DND-41 (cell line): ENCODE measurements at regions not wholly inside any gene's neighbourhood (a gene's known extent, or its start where the extent isn't known, plus 50 kb on each side); places are given as distances from the start of the nearest gene placed in this dataset.

Source experiments
- EZH2 ChIP-seq: IDR thresholded peaks from 3 replicates; pipeline ENCODE4 v1.6.1; 2012; ENCODE audit warnings: borderline replicate concordance, low read depth, mild to moderate bottlenecking, moderate library complexity, low read length, inconsistent platforms; ENCODE audit not compliant: severe bottlenecking
- TF ChIP-seq, protein P1 (sequence below): IDR thresholded peaks from 2 replicates; pipeline ENCODE4 v1.5.1; 2012; ENCODE audit warnings: borderline replicate concordance, low read length, moderate library complexity, mild to moderate bottlenecking; ENCODE audit not compliant: poor library complexity, severe bottlenecking; ENCODE audit errors: extremely low read depth

DNA sequence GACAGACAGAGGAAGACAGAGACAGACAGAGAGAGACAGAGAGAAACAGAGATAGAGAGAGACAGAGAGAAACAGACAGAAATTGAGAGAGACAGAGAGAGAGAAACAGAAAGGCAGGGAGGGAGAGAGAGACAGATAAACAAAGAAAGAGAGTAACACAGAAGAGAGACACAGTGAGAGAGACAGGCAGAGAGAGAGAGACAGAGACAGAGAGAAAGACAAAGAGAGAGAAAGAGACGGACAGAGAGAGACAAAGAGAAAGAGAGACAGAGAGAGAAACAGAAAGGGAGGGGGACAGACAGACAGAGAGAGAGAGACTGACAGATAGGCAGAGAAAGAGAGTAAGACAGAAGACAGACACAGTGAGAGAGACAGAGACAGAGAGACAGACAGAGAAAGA lies 108.5 kb upstream of the ANKRD30BL start:
- TF ChIP-seq, protein P1, sequence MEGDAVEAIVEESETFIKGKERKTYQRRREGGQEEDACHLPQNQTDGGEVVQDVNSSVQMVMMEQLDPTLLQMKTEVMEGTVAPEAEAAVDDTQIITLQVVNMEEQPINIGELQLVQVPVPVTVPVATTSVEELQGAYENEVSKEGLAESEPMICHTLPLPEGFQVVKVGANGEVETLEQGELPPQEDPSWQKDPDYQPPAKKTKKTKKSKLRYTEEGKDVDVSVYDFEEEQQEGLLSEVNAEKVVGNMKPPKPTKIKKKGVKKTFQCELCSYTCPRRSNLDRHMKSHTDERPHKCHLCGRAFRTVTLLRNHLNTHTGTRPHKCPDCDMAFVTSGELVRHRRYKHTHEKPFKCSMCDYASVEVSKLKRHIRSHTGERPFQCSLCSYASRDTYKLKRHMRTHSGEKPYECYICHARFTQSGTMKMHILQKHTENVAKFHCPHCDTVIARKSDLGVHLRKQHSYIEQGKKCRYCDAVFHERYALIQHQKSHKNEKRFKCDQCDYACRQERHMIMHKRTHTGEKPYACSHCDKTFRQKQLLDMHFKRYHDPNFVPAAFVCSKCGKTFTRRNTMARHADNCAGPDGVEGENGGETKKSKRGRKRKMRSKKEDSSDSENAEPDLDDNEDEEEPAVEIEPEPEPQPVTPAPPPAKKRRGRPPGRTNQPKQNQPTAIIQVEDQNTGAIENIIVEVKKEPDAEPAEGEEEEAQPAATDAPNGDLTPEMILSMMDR, result no peak
- TF ChIP-seq EZH2, result no peak
